ENCODE measurements at regions not wholly inside any gene's neighbourhood (a gene's known extent, or its start where the extent isn't known, plus 50 kb on each side); places are given as distances from the start of the nearest gene placed in this dataset.
"Not testable (repeated sequence)": the region's sequence is repeated elsewhere in the genome, so short reads cannot be mapped to it uniquely, and the experiment has no call there.

GRCh38 chr7:63887031-63887430, 111.6 kb upstream of the ZNF722 start:
- Histone ChIP-seq H3K4ac (ENCODE audit: low read depth, low read length) (no peak overlapping the region), H3K27ac (ENCODE audit: low read depth, low read length) (no peak overlapping the region), H4K8ac (ENCODE audit: low read depth, low read length) (no peak overlapping the region), H4K91ac (ENCODE audit: low read depth, low read length) (no peak overlapping the region), H3K9me3 (ENCODE audit: insufficient read depth, low read depth, low read length) (peaks cover 64% of the 10 kb centered on the region), H4K12ac (ENCODE audit: low read depth, low read length) (no peak overlapping the region), H2AK5ac (ENCODE audit: low read length) (no peak overlapping the region), H3K4me2 (ENCODE audit: low read length) (no peak overlapping the region), H3K27me3 (ENCODE audit: insufficient read depth, low read length) (no peaks in the 10 kb centered on the region), H3K36me3 (ENCODE audit: control insufficient read depth in 1 of 2, insufficient read depth in 2 of 2, low read length in 2 of 2) (no peaks in the 10 kb centered on the region), H3K79me2 (ENCODE audit: control insufficient read depth, insufficient read depth, low read length, poor library complexity) (no peaks in the 10 kb centered on the region), H3K4me1 (ENCODE audit: control insufficient read depth in 1 of 2, insufficient read depth in 2 of 2, low read length in 2 of 2) (no peaks in the 10 kb centered on the region), H3K79me1 (ENCODE audit: low read length) (no peaks in the 10 kb centered on the region), H3K14ac (ENCODE audit: low read length) (no peak overlapping the region), H3K23ac (ENCODE audit: low read length) (no peak overlapping the region), H2BK120ac (ENCODE audit: insufficient read depth, low read length, poor library complexity) (no peak overlapping the region), H3K18ac (ENCODE audit: low read length) (no peak overlapping the region), H2BK5ac (ENCODE audit: low read depth, low read length, poor library complexity) (no peak overlapping the region), H2BK12ac (ENCODE audit: low read length) (no peak overlapping the region), H3K4me3 (ENCODE audit: low read depth, low read length) (no peak overlapping the region), H3K9ac (ENCODE audit: low read length) (no peak overlapping the region), H2AFZ (ENCODE audit: insufficient read depth, low read length, poor library complexity) (no peak overlapping the region)
- WGBS (ENCODE audit: extremely low coverage, insufficient coverage, insufficient read length), result no CpG with 5 or more reads among the region's 5 CpGs
- no peak for DNase-seq

GRCh38 chr7:63899691-63900393, 98.8 kb upstream of the ZNF722 start:
- no peak overlapping the region for H3K4me3 ChIP-seq (ENCODE audit: low read depth, low read length)
- H2BK5ac ChIP-seq (ENCODE audit: low read depth, low read length, poor library complexity), result no peak overlapping the region
- H3K18ac ChIP-seq (ENCODE audit: low read length), result no peak overlapping the region
- H3K23ac ChIP-seq (ENCODE audit: low read length), result no peak overlapping the region
- H3K9me3 ChIP-seq (ENCODE audit: insufficient read depth, low read depth, low read length), result peaks cover 30% of the 10 kb centered on the region
- no peak overlapping the region for H3K9ac ChIP-seq (ENCODE audit: low read length)
- H3K4me1 ChIP-seq (ENCODE audit: control insufficient read depth in 1 of 2, insufficient read depth in 2 of 2, low read length in 2 of 2), result no peaks in the 10 kb centered on the region
- H3K27me3 ChIP-seq (ENCODE audit: insufficient read depth, low read length), result no peaks in the 10 kb centered on the region
- no peak overlapping the region for H3K27ac ChIP-seq (ENCODE audit: low read depth, low read length)
- H3K79me2 ChIP-seq (ENCODE audit: control insufficient read depth, insufficient read depth, low read length, poor library complexity), result no peaks in the 10 kb centered on the region
- no peak overlapping the region for H4K91ac ChIP-seq (ENCODE audit: low read depth, low read length)
- H2BK120ac ChIP-seq (ENCODE audit: insufficient read depth, low read length, poor library complexity), result no peak overlapping the region
- no peak overlapping the region for H2AK5ac ChIP-seq (ENCODE audit: low read length)
- H3K79me1 ChIP-seq (ENCODE audit: low read length), result no peaks in the 10 kb centered on the region
- H2BK12ac ChIP-seq (ENCODE audit: low read length), result no peak overlapping the region
- no peak overlapping the region for H2AFZ ChIP-seq (ENCODE audit: insufficient read depth, low read length, poor library complexity)
- no peaks in the 10 kb centered on the region for H3K36me3 ChIP-seq (ENCODE audit: control insufficient read depth in 1 of 2, insufficient read depth in 2 of 2, low read length in 2 of 2)
- no peak overlapping the region for H3K14ac ChIP-seq (ENCODE audit: low read length)
- H3K4me2 ChIP-seq (ENCODE audit: low read length), result no peak overlapping the region
- no CpG with 5 or more reads among the region's 29 CpGs for WGBS (ENCODE audit: extremely low coverage, insufficient coverage, insufficient read length)
- H4K8ac ChIP-seq (ENCODE audit: low read depth, low read length), result no peak overlapping the region
- DNase-seq, result peak in 1 of 2 donors; percentile 61
- H4K12ac ChIP-seq (ENCODE audit: low read depth, low read length), result no peak overlapping the region
- no peak overlapping the region for H3K4ac ChIP-seq (ENCODE audit: low read depth, low read length)

GRCh38 chr7:63900394-63901203, 98.0 kb upstream of the ZNF722 start:
- no peaks in the 10 kb centered on the region for H3K27me3 ChIP-seq (ENCODE audit: insufficient read depth, low read length)
- H2AK5ac ChIP-seq (ENCODE audit: low read length), result no peak overlapping the region
- H3K36me3 ChIP-seq (ENCODE audit: control insufficient read depth in 1 of 2, insufficient read depth in 2 of 2, low read length in 2 of 2), result no peaks in the 10 kb centered on the region
- no peak overlapping the region for H3K4me2 ChIP-seq (ENCODE audit: low read length)
- H3K4me3 ChIP-seq (ENCODE audit: low read depth, low read length), result no peak overlapping the region
- no peak overlapping the region for H2AFZ ChIP-seq (ENCODE audit: insufficient read depth, low read length, poor library complexity)
- H3K4me1 ChIP-seq (ENCODE audit: control insufficient read depth in 1 of 2, insufficient read depth in 2 of 2, low read length in 2 of 2), result no peaks in the 10 kb centered on the region
- H3K23ac ChIP-seq (ENCODE audit: low read length), result no peak overlapping the region
- WGBS (ENCODE audit: extremely low coverage, insufficient coverage, insufficient read length), result no CpG with 5 or more reads among the region's 44 CpGs
- H3K18ac ChIP-seq (ENCODE audit: low read length), result no peak overlapping the region
- no peak overlapping the region for H3K9ac ChIP-seq (ENCODE audit: low read length)
- H3K79me1 ChIP-seq (ENCODE audit: low read length), result no peaks in the 10 kb centered on the region
- H3K79me2 ChIP-seq (ENCODE audit: control insufficient read depth, insufficient read depth, low read length, poor library complexity), result no peaks in the 10 kb centered on the region
- H2BK5ac ChIP-seq (ENCODE audit: low read depth, low read length, poor library complexity), result no peak overlapping the region
- peaks cover 30% of the 10 kb centered on the region for H3K9me3 ChIP-seq (ENCODE audit: insufficient read depth, low read depth, low read length)
- H2BK12ac ChIP-seq (ENCODE audit: low read length), result no peak overlapping the region
- no peak overlapping the region for H4K91ac ChIP-seq (ENCODE audit: low read depth, low read length)
- H3K14ac ChIP-seq (ENCODE audit: low read length), result no peak overlapping the region
- no peak overlapping the region for H2BK120ac ChIP-seq (ENCODE audit: insufficient read depth, low read length, poor library complexity)
- H3K4ac ChIP-seq (ENCODE audit: low read depth, low read length), result no peak overlapping the region
- DNase-seq, result peak; percentile 90 to 95
- H3K27ac ChIP-seq (ENCODE audit: low read depth, low read length), result no peak overlapping the region
- no peak overlapping the region for H4K12ac ChIP-seq (ENCODE audit: low read depth, low read length)
- H4K8ac ChIP-seq (ENCODE audit: low read depth, low read length), result no peak overlapping the region

- H4K8ac ChIP-seq (ENCODE audit: low read depth, low read length); H3K27me3 ChIP-seq (ENCODE audit: insufficient read depth, low read length); H4K91ac ChIP-seq (ENCODE audit: low read depth, low read length); H2BK120ac ChIP-seq (ENCODE audit: insufficient read depth, low read length, poor library complexity); H4K12ac ChIP-seq (ENCODE audit: low read depth, low read length); H3K4me2 ChIP-seq (ENCODE audit: low read length); H2AFZ ChIP-seq (ENCODE audit: insufficient read depth, low read length, poor library complexity); H3K18ac ChIP-seq (ENCODE audit: low read length); H3K23ac ChIP-seq (ENCODE audit: low read length); H3K4me1 ChIP-seq (ENCODE audit: control insufficient read depth in 1 of 2, insufficient read depth in 2 of 2, low read length in 2 of 2); H3K27ac ChIP-seq (ENCODE audit: low read depth, low read length); H3K4me3 ChIP-seq (ENCODE audit: low read depth, low read length); H3K9ac ChIP-seq (ENCODE audit: low read length); H3K4ac ChIP-seq (ENCODE audit: low read depth, low read length); H3K79me1 ChIP-seq (ENCODE audit: low read length); H3K36me3 ChIP-seq (ENCODE audit: control insufficient read depth in 1 of 2, insufficient read depth in 2 of 2, low read length in 2 of 2); H2BK5ac ChIP-seq (ENCODE audit: low read depth, low read length, poor library complexity); H3K14ac ChIP-seq (ENCODE audit: low read length); H2BK12ac ChIP-seq (ENCODE audit: low read length); H3K79me2 ChIP-seq (ENCODE audit: control insufficient read depth, insufficient read depth, low read length, poor library complexity); H2AK5ac ChIP-seq (ENCODE audit: low read length): not testable (repeated sequence)
- WGBS (ENCODE audit: extremely low coverage, insufficient coverage, insufficient read length), result no CpG with 5 or more reads among the region's 16 CpGs
- peaks cover 31% of the 10 kb centered on the region for H3K9me3 ChIP-seq (ENCODE audit: insufficient read depth, low read depth, low read length)
- peak in 1 of 2 donors; percentile 4 for DNase-seq
These were observed 97.5 kb upstream of the ZNF722 start for GRCh38 chr7:63901204-63901506.
